Muscle layer of duodenum (tissue), 2 donors: ENCODE measurements at regions not wholly inside any gene's neighbourhood (a gene's known extent, or its start where the extent isn't known, plus 50 kb on each side); places are given as distances from the start of the nearest gene placed in this dataset.

Experiments
- H3K27ac ChIP-seq: one replicate; pipeline ENCODE4 v1.7.0; 2013; ENCODE audit warnings: mild to moderate bottlenecking, low read length
- H3K27me3 ChIP-seq: one replicate; pipeline ENCODE4 v1.7.0; 2013; ENCODE audit warnings: low read depth, mild to moderate bottlenecking, control low read depth, low read length
- H3K36me3 ChIP-seq, 2 donors: one replicate each; pipeline ENCODE4 v1.7.0; 2013; ENCODE audit warnings: low read length in 2 of 2, control low read depth in 1 of 2, mild to moderate bottlenecking in 1 of 2; ENCODE audit not compliant: insufficient read depth in 2 of 2, control insufficient read depth in 1 of 2
- H3K4me1 ChIP-seq, 2 donors: one replicate each; pipeline ENCODE4 v1.7.0; 2013; ENCODE audit warnings: low read length in 2 of 2, mild to moderate bottlenecking in 2 of 2, control low read depth in 1 of 2, moderate library complexity in 1 of 2; ENCODE audit not compliant: insufficient read depth in 2 of 2, control insufficient read depth in 1 of 2
- H3K4me3 ChIP-seq, 2 donors: one replicate each; pipeline ENCODE4 v1.7.0; 2013; ENCODE audit warnings: low read length in 2 of 2, low read depth in 1 of 2, mild to moderate bottlenecking in 1 of 2
- H3K9me3 ChIP-seq, 2 donors: one replicate each; pipeline ENCODE4 v1.7.0; 2013; ENCODE audit warnings: low read length in 2 of 2, control low read depth in 1 of 2, mild to moderate bottlenecking in 1 of 2; ENCODE audit not compliant: control insufficient read depth in 1 of 2
- donor health status: healthy.

DNA sequence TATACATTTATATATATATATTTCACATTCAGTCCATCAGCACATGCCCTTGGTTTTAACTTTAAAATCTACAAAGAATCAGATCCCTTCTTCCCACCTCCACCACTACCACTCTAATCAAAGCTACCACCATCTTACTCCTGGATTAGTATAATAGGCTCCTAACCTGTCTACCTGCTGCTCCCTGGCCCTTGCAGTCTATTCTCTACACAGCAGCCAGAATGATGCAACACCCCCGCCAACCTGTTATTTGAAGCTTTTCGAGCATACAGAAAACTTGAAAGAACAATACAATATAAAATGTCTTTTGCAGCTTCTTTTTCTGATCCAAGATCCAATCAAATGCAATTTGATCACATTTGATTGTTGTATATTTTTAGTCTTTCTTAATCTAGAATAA lies 165.9 kb upstream of the HMGA2 start:
- H3K27me3 ChIP-seq, result no peaks in the 10 kb centered on the region
- no peaks in the 10 kb centered on the region for H3K36me3 ChIP-seq
- H3K4me3 ChIP-seq, result no peak overlapping the region
- H3K4me1 ChIP-seq, result no peaks in the 10 kb centered on the region
- no peaks in the 10 kb centered on the region for H3K9me3 ChIP-seq
- H3K27ac ChIP-seq, result no peak overlapping the region

DNA sequence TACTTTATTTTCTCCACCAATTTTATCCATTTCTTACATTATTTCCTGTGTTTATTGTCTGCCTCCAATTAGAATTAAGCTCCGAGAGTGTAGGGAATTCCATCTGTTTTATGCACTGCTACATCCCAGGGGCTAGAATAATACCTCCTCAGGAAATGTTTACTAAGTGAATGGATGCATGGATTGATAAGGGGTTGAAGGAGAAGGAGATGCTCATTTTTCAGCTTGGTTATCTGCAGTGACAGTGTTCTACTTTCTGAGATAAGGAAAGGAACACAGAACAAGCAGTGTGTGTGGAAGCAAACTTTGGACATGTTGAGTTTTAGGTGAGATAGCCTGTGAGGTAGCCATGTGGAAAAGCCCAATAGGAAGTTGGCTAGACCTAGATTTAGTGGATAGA lies 164.6 kb upstream of the HMGA2 start:
- H3K9me3 ChIP-seq, result no peaks in the 10 kb centered on the region
- no peaks in the 10 kb centered on the region for H3K27me3 ChIP-seq
- no peaks in the 10 kb centered on the region for H3K4me1 ChIP-seq
- no peak overlapping the region for H3K4me3 ChIP-seq
- H3K27ac ChIP-seq, result no peak overlapping the region
- H3K36me3 ChIP-seq, result no peaks in the 10 kb centered on the region

DNA sequence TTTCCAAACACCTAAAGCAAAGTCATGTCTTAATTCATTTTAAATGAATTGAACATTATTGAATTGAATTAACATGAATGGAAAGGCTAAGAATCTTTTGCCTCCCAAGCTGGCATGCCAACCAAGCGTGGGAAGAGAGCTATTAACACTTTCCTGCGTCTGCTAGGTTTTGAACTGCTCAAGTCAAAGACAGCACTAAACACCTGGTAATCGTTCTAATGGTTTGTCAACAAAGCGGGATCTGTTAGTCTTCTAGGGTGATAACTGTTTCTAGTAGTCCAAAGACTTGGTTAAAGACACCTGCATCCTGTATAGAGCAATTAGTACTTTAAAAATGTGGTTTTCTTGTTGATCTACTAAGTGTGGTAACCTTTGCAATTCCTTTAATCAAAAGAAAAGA lies 164.2 kb upstream of the HMGA2 start:
- Histone ChIP-seq H3K36me3 (no peaks in the 10 kb centered on the region), H3K4me3 (no peak overlapping the region), H3K4me1 (no peaks in the 10 kb centered on the region), H3K27ac (no peak overlapping the region), H3K27me3 (no peaks in the 10 kb centered on the region), H3K9me3 (no peaks in the 10 kb centered on the region)

DNA sequence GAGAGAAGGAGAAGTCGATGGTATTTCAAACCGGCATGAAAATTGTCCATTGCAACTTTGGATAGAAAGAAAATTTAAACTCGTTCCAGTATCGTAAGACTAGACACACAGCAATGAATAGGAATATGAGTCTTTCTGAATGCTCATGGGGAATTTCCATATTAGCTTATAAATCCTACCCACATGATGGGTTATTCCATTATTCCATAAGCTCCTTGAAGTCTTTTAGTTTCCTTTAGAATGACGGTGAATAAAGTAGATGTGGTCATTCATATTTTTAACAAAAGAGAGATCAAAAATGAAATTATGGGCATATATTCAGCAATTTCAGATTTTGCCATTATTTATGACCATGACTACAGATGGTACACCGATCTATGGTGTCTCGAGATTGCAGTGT lies 163.4 kb upstream of the HMGA2 start:
- Histone ChIP-seq H3K9me3 (no peaks in the 10 kb centered on the region), H3K4me3 (no peak overlapping the region), H3K4me1 (no peaks in the 10 kb centered on the region)

DNA sequence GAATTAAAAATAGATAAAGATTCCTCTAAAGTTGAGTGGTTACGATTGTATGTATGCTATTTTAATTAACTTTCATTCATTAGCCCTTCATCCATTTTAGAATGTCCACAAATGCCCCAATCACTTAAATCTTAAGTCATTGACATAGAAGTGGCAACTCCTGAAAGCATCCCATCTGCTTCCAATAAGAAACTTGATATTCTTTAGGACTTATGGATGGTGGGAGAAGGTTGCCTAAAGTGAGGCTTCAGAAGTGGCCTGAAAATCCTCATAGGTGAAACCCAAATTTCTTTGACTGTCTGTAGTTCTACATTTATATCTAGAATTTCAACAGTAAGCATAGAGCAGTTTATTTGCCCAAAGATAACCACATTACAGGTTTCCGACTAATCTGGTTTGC lies 161.7 kb upstream of the HMGA2 start:
- Histone ChIP-seq H3K27ac (no peak overlapping the region), H3K27me3 (no peaks in the 10 kb centered on the region), H3K4me1 (no peaks in the 10 kb centered on the region), H3K36me3 (no peaks in the 10 kb centered on the region), H3K9me3 (no peaks in the 10 kb centered on the region), H3K4me3 (no peak overlapping the region)

More for the DNA sequence above, 163.4 kb upstream of the HMGA2 start:
- H3K27me3 ChIP-seq, result no peaks in the 10 kb centered on the region
- H3K27ac ChIP-seq, result no peak overlapping the region
- no peaks in the 10 kb centered on the region for H3K36me3 ChIP-seq

DNA sequence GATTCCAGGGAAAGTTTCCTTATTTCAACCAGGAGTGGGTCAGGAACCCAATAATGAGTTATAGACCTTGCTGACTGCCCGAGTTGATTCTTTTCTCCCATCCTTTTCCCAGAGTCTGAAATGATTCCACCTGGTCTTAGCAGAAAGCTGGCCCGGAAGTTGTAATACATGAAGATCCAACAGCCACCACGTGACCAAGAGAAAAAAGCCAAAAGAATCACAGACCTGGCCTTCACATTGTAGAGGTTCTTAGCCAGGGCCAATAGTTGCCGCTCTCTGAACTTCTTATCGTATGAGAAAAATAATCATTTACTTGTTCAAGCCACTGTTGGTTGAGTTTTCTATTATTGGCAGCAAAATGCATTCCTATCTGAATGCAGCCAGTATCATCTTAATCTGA lies 161.2 kb upstream of the HMGA2 start:
- no peaks in the 10 kb centered on the region for H3K27me3 ChIP-seq
- no peak overlapping the region for H3K4me3 ChIP-seq
- H3K36me3 ChIP-seq, result no peaks in the 10 kb centered on the region
- H3K9me3 ChIP-seq, result no peaks in the 10 kb centered on the region
- no peak overlapping the region for H3K27ac ChIP-seq
- H3K4me1 ChIP-seq, result no peaks in the 10 kb centered on the region

DNA sequence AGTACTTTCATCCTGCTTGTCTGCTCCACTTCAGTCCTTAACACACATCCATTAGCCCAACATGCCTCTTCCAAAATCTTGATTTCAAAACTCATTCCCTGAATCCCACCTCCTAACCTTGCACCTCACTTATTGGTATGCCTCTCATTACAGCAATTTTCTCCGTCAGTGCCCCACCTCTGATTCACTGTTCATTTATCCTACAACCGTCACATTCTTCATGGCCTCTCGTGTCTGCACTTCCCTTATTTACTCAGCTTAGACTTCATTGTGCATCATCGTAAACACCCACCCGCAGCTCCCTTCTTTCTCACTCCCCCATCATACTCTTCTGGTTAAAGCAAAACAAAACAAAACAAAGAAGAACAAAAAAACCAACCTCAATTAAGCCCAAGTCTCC lies 160.6 kb upstream of the HMGA2 start:
- no peaks in the 10 kb centered on the region for H3K27me3 ChIP-seq
- no peaks in the 10 kb centered on the region for H3K36me3 ChIP-seq
- H3K4me3 ChIP-seq, result no peak overlapping the region
- H3K27ac ChIP-seq, result no peak overlapping the region
- no peaks in the 10 kb centered on the region for H3K4me1 ChIP-seq
- H3K9me3 ChIP-seq, result no peaks in the 10 kb centered on the region

DNA sequence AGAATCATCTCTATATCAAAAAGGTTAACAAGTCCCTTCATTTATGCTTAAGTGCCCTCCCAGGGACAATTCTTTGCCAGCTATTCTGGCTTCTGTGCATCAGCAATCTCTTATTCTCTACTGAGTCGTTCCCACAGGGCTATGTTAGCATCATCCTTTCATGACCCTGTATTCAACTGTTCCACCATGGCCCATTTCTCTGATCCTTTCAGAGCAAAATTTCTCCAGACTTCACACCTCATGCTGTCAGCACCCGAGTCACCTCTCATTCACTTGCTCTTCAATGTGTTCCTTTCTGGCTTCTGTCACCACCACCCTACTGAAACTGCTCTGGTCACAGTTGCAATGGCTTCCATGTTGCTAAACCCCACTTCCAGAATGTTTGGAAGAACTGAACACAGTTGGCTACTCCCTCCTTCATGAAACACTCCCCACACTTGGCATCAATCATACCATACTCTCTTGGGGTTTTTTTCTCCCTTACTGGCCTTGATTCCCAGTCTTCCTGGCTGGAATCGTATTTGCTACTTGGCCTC lies 159.5 kb upstream of the HMGA2 start:
- H3K4me1 ChIP-seq, result no peaks in the 10 kb centered on the region
- no peaks in the 10 kb centered on the region for H3K9me3 ChIP-seq
- H3K27ac ChIP-seq, result no peak overlapping the region
- H3K4me3 ChIP-seq, result no peak overlapping the region
- H3K27me3 ChIP-seq, result no peaks in the 10 kb centered on the region
- no peaks in the 10 kb centered on the region for H3K36me3 ChIP-seq

DNA sequence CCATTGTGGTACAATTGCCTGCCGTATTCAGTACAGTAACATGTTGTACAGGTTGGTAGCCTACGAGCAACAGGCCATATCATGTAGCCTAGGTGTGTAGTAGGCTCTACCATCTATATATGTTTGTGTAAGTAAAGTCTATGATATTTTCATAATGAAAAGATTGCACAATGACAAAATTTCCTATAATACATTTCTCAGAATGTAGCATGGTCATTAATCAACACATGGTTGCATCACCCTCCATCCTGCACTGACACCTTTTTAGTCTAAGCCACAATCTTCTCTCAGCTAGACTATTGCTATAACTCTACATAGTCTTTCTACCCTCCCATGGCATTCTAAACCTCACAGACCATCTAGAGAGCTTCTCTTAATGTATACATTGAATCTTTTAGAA lies 158.5 kb upstream of the HMGA2 start:
- Histone ChIP-seq H3K27ac (no peak overlapping the region), H3K27me3 (no peaks in the 10 kb centered on the region), H3K36me3 (no peaks in the 10 kb centered on the region), H3K9me3 (no peaks in the 10 kb centered on the region), H3K4me3 (no peak overlapping the region), H3K4me1 (no peaks in the 10 kb centered on the region)

DNA sequence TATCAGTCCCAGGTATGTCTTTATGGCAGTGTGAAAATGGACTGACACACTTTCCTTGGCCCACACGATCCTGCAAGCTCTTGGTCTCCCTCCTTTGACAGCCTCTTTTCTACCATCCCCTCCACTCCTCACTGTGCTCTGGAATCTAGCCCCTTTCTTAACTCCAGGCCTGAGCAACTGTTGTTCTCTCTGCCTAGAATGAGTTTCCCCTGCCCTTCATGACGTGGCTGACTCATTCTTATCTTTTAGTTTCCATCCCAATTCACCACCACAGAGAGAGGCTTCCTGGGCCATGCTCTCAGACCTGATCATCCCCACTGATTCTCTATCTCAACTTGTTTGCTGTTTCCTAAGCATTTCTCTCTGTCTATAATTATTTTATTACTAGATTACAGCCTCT lies 157.4 kb upstream of the HMGA2 start:
- Histone ChIP-seq H3K9me3 (no peaks in the 10 kb centered on the region), H3K4me3 (no peak overlapping the region), H3K4me1 (no peaks in the 10 kb centered on the region), H3K36me3 (no peaks in the 10 kb centered on the region), H3K27ac (no peak overlapping the region), H3K27me3 (no peaks in the 10 kb centered on the region)

DNA sequence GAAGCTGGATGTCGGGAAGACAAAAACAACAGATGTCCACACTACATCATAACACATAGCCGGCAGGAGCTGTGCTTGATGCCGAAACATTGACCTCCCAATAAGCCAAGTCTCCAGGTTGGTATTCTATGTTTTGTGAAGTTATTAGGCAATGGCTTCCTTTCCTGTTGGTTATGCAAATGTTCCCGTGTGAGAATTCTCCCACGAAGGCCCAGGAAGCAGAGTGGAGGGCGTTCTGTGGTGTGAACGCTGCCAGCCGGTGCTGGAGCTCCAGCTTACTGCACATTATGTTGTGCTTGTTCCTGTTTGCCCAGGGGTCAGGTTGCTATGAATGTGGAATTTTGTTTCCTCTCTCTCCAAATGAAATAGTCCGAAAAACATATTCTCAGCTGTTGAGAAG lies 156.4 kb upstream of the HMGA2 start:
- Histone ChIP-seq H3K36me3 (no peaks in the 10 kb centered on the region), H3K27ac (no peak overlapping the region), H3K4me3 (no peak overlapping the region), H3K4me1 (no peaks in the 10 kb centered on the region), H3K9me3 (no peaks in the 10 kb centered on the region), H3K27me3 (no peaks in the 10 kb centered on the region)

DNA sequence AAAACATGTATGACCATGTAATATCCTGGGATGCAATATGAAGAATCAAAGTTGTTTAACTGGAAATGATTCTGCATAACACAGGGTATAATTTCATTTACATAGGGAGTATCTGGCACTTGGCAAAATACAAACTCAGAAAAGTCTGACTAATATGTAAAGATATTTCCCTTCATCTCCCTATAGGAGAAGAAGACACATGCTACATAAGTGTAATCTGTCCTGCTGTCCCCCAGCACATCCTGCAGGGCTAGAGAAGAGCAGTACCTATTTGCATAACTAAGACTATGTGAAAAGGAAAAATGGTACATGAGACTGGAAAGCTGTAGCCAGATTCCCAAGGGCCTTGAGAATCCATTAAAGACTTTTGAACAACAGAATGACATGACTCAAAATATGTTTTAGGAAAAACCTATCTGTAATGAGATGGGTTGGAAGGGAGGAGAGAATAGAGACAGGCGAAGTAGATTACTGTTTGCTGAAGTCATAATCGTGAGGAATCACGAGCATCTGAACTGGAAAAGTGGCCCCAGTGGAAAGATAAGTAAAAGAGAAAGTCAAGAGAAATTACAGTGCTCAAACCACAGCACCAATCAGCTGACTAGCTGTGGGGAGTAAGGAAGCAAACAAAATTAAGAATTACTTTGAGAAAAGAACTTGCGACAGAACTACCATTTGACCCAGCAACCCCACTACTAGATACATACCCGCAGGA lies 155.1 kb upstream of the HMGA2 start:
- Histone ChIP-seq H3K27me3 (no peaks in the 10 kb centered on the region), H3K27ac (no peak overlapping the region), H3K9me3 (no peaks in the 10 kb centered on the region), H3K4me3 (no peak overlapping the region), H3K4me1 (no peaks in the 10 kb centered on the region), H3K36me3 (no peaks in the 10 kb centered on the region)
